HG02981 (cell line): ENCODE measurements at regions not wholly inside any gene's neighbourhood (a gene's known extent, or its start where the extent isn't known, plus 50 kb on each side); places are given as distances from the start of the nearest gene placed in this dataset.
"Not testable (repeated sequence)": the region's sequence is repeated elsewhere in the genome, so short reads cannot be mapped to it uniquely, and the experiment has no call there.

Experiments used
- ATAC-seq: cut with Tn5 transposase; IDR thresholded peaks from one replicate; pipeline ENCODE4 v1.9.1; 2021; ENCODE audit warnings: mild to moderate bottlenecking, moderate library complexity; ENCODE audit not compliant: unreplicated experiment

DNA sequence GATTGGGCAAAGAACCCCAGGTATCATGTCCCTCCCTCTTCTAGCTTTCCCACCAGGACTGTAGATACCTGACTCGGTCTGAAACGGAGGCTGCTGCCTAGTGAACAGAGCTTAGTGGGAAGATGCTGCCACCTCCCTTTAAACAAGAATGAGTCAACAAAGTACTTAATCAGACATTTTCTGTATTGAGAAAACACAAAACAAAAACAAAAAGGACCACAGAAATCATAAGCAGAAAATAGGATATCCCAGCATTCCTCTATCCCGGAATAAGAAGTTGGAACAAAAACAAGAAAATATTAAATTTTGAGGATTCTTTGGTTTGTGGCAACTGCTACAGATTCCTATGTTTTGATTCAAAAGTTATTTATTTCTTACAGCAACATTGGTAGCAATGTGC lies 51.7 kb upstream of the COL8A1 start:
- ATAC-seq, result no peak

DNA sequence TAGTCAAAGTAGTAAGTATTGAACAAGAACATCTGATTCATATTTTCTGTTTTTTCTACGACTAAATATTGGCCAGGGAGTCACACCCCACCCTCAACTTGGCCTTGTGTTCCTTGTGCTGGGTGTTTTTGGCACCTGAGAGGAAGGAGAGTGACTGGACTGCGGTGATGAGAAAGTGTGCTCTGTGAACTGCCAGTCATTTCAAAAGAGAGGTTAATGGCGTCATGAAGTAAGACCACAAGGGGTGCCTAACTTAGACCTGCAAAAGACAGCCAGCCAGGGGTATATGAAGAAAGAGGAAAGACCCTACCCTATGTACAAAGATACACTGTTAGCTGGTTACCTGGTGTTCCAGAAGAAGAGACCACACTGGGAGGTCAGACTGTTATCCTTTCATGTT lies 58.4 kb upstream of the COL8A1 start:
- ATAC-seq, result no peak

DNA sequence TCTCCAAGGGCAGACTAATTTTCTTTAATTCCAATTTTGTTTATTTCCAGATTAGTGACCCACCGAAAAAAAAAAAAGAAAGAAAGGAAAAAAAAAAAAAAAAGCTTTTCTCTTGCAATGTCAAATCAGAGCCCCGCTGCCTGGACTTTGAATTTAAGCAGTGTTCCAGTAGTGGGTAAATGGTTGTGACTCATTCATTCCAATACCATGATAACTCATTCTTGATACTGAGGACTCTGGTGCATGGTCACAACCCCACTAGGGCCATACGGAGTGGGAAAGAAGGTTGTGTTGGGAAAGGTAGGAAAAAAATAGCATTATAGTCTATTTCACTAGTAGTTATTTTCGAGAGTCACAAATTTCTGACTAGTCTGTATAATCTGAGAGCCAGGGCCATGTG lies 59.1 kb upstream of the COL8A1 start:
- ATAC-seq, result no peak

DNA sequence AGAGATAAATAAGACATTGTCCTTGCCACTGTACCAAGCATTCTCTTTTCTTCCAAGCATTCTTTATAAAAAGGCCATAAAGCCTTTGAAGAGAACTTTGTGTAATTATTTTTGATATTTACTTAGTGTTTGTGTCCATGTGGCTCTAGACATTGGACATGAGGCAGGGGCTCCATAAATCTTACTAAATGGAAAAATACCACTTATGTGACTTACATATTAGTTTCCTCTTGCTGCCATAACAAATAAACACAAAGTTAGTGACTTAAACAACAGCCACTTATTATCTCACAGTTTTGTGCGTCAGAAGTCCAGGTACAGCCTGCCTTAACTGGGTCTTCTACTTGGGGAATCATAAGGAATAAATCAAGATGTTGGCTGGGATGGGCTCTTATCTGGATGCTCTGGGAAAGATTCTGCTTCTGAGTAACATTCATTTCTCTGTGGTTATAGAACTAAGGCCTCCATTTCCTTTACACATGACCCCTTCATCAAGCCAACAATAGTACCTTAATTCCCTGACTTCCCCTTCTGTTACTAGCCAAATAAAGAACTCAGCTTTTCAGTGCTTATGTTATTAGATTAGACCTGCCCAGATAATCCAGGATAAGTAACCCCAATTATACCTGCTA lies 59.9 kb upstream of the COL8A1 start:
- no peak for ATAC-seq

DNA sequence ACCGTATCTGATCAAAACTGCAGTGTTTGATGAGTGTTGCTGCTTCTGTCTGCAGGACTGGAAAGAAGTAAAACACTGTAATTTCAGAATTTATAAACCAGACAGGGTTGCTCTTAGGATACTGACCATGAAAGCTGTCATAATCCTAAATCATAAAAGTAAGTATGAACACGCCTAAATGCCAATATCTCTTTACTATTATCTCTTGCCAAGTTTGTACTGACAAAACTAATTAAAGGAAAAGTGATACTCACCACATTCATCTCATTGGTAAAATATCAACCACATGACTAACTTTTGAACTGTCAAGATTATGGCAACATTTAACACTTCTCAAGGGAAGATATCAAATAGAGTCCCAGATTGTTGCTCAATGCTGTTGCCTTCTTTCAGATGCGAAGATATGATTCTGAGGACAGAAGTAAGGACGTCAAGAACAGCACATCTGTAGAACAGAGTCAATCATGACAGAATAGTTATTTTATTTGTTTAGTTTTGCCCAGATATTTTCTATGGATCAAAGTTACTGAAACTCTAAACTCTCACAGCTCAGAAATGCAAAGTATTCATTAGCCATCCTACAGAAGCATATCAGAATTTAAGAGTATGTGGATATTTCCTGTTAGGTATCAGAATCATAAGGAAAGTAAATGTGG lies 61.4 kb upstream of the COL8A1 start:
- ATAC-seq, result no peak

DNA sequence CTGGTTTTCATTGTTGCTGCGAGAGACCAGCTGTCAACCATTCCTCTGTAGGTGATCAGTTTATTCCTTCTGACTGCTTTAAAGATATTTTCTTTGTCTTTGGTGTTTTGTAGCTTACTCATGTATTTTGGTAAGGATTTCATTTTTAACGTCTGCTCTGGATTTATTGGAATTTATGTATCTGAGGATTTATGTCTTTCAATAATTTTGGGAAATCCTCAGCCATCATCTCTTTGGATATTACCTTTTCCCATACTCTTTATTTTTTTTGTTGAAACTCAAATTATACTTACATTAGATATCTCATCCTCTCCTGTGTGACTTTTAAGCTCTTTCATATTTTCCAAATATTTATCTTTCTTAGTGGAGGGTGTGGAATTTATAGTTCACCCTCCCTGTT lies 62.7 kb upstream of the COL8A1 start:
- ATAC-seq, result no peak

DNA sequence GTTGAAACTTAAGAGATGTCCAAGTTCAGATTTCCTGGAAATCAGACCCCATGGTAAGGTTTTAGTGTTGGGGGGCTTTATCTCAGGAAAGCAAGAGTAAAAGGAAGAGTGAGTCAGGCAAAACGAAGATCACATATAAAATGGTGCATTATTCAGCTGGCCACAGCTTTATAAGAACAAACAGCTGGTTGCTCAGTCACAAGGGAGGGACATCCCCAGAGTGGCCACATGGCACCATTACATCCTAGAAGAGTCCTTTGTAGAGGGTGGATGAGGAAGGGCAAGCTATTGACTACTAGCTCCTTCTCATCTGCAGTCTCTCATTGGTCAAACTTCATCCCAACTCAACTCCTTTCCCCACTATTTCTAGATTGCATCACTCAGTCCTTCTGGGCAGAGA lies 68.3 kb upstream of the COL8A1 start:
- ATAC-seq, result no peak

DNA sequence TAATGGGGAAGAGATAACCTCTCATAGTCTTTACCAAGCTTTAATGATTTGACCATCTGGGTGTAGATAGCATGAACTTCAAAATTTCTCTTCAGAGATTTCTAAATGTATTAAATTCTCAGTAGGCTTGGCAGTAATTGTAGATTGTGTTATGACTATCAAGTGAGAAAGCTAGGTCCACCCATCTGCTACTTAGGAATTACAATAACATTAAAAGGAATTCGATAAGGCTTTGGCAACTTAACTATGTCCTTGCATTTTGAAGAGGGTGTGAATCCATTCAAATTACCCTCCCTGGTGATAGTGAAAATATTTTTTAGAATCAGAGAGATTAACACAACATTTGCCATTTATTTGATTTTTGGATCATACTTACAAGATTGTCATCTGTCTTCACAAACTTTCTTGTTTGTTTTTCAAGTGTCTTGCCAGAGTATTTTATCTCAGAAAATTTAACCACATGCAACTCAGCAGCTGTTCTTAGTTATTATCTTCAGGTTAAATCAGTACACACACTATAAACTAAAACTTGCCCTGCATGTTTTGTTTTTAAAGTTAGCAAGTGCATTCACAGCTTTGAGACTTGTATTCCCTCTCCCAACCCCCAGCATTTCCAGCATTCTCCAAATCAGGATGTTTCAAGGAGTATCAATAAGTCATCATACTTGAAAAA lies 69.6 kb upstream of the COL8A1 start:
- no peak for ATAC-seq

DNA sequence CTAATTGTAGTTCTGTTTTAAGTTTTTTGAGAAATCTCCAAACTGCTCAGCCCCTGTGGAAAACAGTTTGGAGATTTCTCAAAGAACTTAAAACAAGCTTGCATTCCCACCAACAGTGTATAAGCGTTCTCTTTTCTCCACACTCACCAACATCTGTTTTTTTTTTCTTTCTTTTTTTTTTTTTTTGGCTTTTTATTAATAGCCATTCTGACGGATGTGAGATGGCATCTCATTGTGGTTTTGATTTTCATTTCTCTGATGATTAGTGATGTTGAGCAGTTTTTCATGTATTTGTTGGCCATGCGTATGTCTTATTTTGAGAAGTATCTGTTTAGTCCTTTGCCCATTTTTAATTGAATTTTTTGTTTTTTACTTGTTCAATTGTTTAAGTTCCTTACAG lies 73.1 kb upstream of the COL8A1 start:
- no peak for ATAC-seq

DNA sequence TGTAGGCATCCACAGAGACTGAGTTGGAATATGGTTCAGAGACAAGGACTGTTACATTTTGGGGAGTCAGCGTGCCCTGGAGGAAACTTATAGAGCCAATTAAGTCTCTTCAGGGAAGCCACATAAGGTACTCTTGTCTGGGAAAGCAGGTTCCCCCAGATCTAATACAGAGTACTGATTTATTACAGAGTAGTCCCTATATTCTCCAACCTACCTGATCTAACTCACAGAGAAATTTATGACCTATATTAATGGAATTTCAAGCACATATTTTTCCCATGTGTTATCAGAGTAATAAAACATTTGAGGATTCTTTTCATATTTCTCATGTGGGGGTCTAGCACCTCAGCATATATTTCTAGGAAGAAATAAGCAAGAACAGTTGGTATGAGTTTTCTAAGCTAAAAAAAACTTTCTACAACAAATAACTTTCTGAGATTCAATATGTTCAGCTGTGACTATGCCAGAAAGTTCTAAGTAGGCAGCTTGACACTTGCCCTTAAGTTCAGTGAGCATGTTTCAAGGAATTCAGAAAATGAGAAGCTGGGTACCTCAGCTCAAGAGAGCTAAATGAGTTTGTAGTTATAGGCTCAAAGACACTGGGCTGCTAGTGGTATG lies 75.3 kb upstream of the COL8A1 start:
- ATAC-seq, result no peak

DNA sequence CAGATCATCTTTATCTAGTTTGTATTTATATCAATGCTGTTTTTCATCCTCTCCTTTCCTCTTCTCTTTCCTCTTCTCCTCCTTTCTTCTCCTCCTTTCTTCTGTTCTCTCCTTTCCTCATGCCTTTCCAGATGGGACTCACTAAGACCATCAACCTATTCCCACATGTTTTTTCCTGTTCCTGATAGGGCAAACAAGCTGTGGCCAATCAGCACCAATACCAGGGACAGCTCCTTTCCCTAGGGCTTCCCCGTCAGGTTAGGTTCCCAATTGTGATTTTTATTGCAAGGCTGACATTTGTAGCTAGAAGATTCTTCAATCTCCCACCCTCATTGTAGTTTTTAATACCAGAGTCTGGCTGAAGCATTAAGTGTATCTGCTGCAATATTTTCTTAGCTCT lies 76.3 kb upstream of the COL8A1 start:
- no peak for ATAC-seq

DNA sequence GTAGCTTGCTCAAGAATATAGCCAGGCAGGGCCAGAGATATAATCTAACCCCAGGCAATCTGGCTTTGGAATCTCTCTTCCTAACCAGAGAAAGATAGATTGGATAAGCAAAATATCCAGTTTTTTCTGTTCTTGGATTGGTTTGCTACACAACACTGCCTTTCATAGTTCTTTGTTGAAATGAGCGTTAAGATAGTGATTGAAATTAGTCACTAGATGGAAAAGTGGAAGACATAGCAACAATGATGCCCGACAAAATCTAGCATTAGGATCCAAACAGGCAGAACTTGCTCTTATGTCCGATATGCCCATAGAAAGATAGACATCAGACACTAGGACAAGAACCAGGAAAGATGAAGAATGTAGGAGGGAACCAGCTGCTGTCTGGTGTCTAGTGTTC lies 77.3 kb upstream of the COL8A1 start:
- no peak for ATAC-seq

DNA sequence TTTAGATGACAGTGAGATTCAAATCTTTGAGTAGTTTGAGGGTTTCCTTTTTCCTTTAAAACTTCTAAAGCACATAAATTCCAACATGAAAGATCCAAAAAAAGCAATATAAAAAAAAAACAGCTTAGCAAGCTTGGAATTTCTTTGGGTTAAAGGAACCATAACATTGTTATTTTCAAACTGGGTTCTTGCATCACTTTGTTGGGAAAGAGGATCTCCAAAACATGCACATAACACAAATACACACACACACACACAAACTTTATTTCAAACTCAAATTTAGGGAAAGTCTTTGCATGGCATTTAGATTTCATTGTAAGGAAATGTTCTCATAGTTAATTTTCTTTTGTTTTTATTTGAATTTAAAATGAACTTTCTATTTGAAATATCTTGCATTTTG lies 79.2 kb upstream of the COL8A1 start:
- ATAC-seq, result no peak

DNA sequence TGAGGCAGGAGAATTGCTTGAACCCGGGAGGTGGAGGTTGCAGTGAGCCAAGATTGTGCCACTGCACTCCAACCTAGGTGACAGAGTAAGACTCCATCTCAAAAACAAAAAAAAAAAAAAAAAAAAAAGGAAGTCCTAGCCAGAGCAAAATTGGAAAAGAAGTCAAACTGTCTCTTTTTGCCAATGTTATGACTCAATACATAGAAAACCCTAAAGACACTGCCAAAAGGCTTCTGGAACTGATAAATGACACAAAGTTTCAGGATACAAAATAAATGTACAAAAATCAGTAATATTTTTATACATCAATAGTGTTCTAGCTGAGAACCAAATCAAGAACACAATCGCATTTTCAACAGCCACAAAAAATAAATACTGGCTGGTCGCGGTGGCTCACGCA lies 82.5 kb upstream of the COL8A1 start:
- not testable (repeated sequence) for ATAC-seq

DNA sequence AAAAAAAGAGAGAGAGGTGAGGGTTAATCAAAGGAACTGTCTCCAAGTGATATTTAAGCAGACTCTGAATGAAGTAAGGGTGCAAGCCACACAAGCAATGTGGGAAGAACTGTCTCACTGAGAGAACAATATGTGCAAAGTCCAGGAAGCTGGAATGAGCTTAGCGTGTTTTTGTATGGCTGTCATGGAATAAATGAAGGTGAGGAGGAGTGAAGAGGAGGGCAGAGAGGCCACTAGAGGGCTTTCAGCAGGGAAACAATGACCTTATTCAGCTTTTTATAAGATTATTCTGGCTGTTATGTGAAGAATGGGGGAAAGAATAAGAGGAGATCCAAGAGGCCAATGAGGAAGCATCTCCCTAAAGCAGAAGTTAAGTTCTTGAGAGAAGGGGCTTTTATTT lies 86.9 kb upstream of the COL8A1 start:
- no peak for ATAC-seq

DNA sequence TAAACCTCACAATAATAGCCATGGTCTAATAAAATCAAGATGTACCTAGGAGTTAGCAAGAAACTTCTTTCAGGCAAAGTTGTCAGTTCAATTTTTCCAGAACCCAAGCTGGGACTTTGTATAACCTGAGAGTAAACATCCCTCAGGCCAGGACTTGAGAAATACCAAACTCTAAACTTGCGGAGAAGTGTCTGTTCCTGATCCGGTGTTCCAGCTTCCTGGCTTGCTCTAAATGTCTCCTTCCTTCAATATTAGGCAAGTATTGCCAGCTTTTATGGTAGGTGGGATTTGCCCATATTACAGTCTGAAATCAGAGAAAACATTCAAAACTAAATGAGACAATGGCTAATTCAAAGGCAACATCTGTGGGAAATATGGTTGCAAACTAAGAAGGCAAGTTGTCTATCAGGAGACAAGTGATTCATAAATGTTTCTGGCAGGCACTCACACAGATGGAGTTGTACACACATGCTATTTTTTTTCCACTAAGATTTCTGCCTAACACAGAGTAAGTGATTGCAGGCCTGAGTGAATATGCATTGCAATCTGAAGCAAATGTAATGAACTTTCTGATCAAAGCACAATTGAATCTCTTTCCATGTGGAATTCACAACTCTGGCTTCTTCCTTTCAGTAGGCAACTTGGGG lies 88.3 kb upstream of the COL8A1 start:
- ATAC-seq, result no peak

DNA sequence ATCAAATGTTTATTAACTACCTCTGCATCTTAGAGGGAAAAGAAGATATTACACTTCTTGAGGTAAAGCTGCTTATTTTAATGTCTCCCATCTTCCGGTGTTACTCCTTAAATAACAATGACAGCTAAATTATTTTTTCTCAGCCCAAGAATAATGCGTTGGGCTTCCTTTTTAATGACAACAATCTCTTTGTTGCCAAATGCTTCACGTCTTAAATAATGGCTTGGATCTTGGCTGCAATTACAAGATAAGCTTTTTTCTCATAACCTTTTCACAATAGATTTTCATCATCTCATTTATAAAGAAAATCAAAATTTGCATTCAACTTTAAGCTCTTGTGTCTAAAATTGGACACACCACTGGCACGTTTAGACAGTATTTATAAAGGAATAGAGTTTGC lies 89.2 kb upstream of the COL8A1 start:
- no peak for ATAC-seq

DNA sequence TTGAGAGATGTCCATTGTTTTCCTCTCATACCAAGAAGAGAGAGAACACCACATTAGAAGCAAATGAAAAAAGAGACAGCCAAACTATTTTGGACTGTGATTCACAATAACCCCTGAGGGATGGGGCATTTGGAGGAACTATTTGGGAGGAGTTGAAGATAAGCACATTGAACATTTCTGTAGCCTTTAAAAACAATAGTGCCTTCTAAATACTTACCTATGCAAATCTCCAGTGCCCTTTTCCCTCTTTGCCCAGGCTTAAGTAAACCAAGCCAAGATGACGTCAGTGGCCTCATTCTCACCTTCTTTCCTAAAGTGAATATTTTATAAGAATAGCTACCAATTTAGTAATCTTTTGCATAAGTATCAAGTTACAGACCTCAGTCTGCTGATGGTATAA lies 89.7 kb upstream of the COL8A1 start:
- ATAC-seq, result no peak

DNA sequence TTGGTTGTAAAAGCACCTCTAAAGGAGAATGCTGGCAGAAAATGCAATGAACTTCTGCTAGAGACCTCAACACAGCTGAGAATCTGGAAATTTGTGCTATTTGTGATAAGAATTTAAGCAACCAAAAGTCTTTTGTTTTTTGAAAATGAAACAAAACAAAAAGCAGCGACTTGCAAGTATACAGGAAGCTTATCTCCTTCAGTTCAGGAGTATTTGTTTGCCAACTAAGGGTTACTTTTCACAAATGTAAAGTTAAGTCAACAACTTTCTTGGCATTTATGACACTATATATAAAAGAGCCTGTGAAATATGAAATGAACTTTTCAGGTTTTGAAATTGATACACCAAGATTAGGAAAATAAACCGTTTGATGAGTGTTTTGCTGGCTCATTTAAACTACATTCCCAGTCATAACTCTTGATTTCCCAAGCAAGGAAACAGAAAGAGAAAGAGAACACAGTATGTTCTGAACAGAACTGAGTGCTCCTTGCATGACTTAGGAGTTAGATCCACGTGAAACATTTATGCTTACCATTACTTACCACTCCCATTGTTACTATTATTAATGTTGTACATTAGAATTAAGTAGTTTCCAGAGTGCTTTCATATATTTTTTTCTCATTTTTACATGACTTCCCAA lies 92.3 kb upstream of the COL8A1 start:
- ATAC-seq, result no peak

DNA sequence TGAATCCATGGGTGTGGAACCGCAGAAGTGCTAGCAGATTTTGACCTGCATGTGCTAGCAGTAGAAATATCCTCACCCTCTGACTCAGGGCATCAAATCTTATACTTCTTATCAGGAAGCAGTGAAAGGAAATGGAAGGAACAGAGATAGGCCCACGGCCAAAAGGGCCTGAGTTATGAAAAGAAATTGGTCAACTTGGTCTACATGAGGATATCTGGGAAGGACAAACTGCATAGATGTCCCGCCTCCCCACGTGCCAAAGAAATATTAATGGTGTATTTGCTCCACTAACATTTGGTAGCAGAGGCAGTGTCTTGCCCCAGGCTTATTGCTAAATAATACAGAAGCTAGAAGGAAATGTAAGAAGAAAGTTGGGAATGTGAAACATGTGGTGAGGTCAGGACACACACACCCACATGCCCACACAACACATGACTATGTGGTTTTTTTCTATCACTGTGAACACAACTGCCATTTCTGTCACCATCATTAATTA lies 93.6 kb upstream of the COL8A1 start:
- ATAC-seq, result no peak

DNA sequence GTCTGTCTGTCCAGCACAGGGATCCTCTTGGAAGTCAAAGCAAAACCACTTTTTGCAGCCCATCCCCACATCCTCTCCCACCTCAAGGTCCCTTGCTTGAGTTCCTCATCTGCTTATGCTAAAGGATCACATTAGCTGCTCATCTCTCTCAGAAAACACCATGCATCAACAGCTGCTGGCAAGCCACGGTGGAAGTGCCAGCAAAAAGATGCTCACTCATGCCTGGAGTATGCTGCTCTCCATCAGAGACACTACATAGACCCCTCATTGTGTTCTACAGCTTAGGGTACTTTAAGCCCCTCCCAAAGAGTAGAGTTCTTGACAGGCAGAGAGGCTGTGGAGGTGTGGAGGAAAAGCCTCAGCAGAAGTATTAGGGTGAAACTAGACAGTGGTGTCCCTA lies 94.6 kb upstream of the COL8A1 start:
- ATAC-seq, result no peak
